ENCODE measurements at regions not wholly inside any gene's neighbourhood (a gene's known extent, or its start where the extent isn't known, plus 50 kb on each side); places are given as distances from the start of the nearest gene placed in this dataset.

- Histone ChIP-seq H3K4me2 (ENCODE audit: low read length) (no peak overlapping the region), H4K20me1 (ENCODE audit: insufficient read depth, low read length) (no peaks in the 10 kb centered on the region), H3K9me3 (ENCODE audit: insufficient read depth, low read length) (no peaks in the 10 kb centered on the region), H3K4me3 (ENCODE audit: low read length) (no peak overlapping the region), H3K9ac (ENCODE audit: low read length) (no peak overlapping the region), H3K36me3 (replicated peaks; ENCODE audit: low read depth, low read length) (no peaks in the 10 kb centered on the region), H3K4me1 (ENCODE audit: low read length) (peaks cover 9% of the 10 kb centered on the region), H3K79me2 (ENCODE audit: low read length) (no peaks in the 10 kb centered on the region), H2AFZ (ENCODE audit: low read depth, low read length) (no peak overlapping the region), H3K27me3 (ENCODE audit: low read depth, low read length) (peaks cover 4% of the 10 kb centered on the region; the same call in 1 of the 2 replicates), H3K27ac (ENCODE audit: low read length) (no peak overlapping the region)
- TF ChIP-seq EZH2phosphoT487 (IDR thresholded peaks at IDR 0.05; ENCODE audit: low read depth), result no peak
- TF ChIP-seq, protein P1, sequence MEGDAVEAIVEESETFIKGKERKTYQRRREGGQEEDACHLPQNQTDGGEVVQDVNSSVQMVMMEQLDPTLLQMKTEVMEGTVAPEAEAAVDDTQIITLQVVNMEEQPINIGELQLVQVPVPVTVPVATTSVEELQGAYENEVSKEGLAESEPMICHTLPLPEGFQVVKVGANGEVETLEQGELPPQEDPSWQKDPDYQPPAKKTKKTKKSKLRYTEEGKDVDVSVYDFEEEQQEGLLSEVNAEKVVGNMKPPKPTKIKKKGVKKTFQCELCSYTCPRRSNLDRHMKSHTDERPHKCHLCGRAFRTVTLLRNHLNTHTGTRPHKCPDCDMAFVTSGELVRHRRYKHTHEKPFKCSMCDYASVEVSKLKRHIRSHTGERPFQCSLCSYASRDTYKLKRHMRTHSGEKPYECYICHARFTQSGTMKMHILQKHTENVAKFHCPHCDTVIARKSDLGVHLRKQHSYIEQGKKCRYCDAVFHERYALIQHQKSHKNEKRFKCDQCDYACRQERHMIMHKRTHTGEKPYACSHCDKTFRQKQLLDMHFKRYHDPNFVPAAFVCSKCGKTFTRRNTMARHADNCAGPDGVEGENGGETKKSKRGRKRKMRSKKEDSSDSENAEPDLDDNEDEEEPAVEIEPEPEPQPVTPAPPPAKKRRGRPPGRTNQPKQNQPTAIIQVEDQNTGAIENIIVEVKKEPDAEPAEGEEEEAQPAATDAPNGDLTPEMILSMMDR (IDR thresholded peaks at IDR 0.05; ENCODE audit: low read depth, low read length), result no peak
Observed at GRCh38 chr2:63675026-63675425, 86.3 kb downstream of the MDH1 start.

GRCh38 chr2:63676135-63676534 lies 87.4 kb downstream of the MDH1 start:
- H3K27ac ChIP-seq (ENCODE audit: low read length), result no peak overlapping the region
- peak overlapping the region; percentile 58; the same call in 1 of the 2 replicates for H2AFZ ChIP-seq (ENCODE audit: low read depth, low read length)
- no peaks in the 10 kb centered on the region for H3K79me2 ChIP-seq (ENCODE audit: low read length)
- peaks cover 9% of the 10 kb centered on the region for H3K4me1 ChIP-seq (ENCODE audit: low read length)
- TF ChIP-seq, protein P1 (IDR thresholded peaks at IDR 0.05; ENCODE audit: low read depth, low read length), result no peak
- no peak for TF ChIP-seq EZH2phosphoT487 (IDR thresholded peaks at IDR 0.05; ENCODE audit: low read depth)
- H4K20me1 ChIP-seq (ENCODE audit: insufficient read depth, low read length), result no peaks in the 10 kb centered on the region
- no peaks in the 10 kb centered on the region for H3K36me3 ChIP-seq (replicated peaks; ENCODE audit: low read depth, low read length)
- H3K9ac ChIP-seq (ENCODE audit: low read length), result no peak overlapping the region
- no peak overlapping the region for H3K4me3 ChIP-seq (ENCODE audit: low read length)
- peak overlapping the region; percentile 49 for H3K4me2 ChIP-seq (ENCODE audit: low read length)
- H3K27me3 ChIP-seq (ENCODE audit: low read depth, low read length), result no peaks in the 10 kb centered on the region
- H3K9me3 ChIP-seq (ENCODE audit: insufficient read depth, low read length), result no peaks in the 10 kb centered on the region

GRCh38 chr2:63678085-63678484 lies 89.3 kb downstream of the MDH1 start:
- Histone ChIP-seq H3K79me2 (ENCODE audit: low read length) (no peaks in the 10 kb centered on the region), H3K9ac (ENCODE audit: low read length) (no peak overlapping the region), H3K27me3 (ENCODE audit: low read depth, low read length) (no peaks in the 10 kb centered on the region), H3K4me1 (ENCODE audit: low read length) (peaks cover 9% of the 10 kb centered on the region), H3K4me2 (ENCODE audit: low read length) (no peak overlapping the region), H3K4me3 (ENCODE audit: low read length) (no peak overlapping the region), H4K20me1 (ENCODE audit: insufficient read depth, low read length) (no peaks in the 10 kb centered on the region), H3K36me3 (replicated peaks; ENCODE audit: low read depth, low read length) (no peaks in the 10 kb centered on the region), H3K27ac (ENCODE audit: low read length) (no peak overlapping the region), H2AFZ (ENCODE audit: low read depth, low read length) (no peak overlapping the region), H3K9me3 (ENCODE audit: insufficient read depth, low read length) (no peaks in the 10 kb centered on the region)
- TF ChIP-seq, protein P1 (IDR thresholded peaks at IDR 0.05; ENCODE audit: low read depth, low read length), result no peak
- TF ChIP-seq EZH2phosphoT487 (IDR thresholded peaks at IDR 0.05; ENCODE audit: low read depth), result no peak

- Histone ChIP-seq H3K36me3 (replicated peaks; ENCODE audit: low read depth, low read length) (no peaks in the 10 kb centered on the region), H3K27me3 (ENCODE audit: low read depth, low read length) (no peaks in the 10 kb centered on the region), H4K20me1 (ENCODE audit: insufficient read depth, low read length) (no peaks in the 10 kb centered on the region), H3K9ac (ENCODE audit: low read length) (no peak overlapping the region), H2AFZ (ENCODE audit: low read depth, low read length) (no peak overlapping the region), H3K79me2 (ENCODE audit: low read length) (no peaks in the 10 kb centered on the region), H3K4me1 (ENCODE audit: low read length) (peaks cover 9% of the 10 kb centered on the region), H3K9me3 (ENCODE audit: insufficient read depth, low read length) (no peaks in the 10 kb centered on the region), H3K4me2 (ENCODE audit: low read length) (no peak overlapping the region), H3K27ac (ENCODE audit: low read length) (no peak overlapping the region), H3K4me3 (ENCODE audit: low read length) (no peak overlapping the region)
- no peak for TF ChIP-seq EZH2phosphoT487 (IDR thresholded peaks at IDR 0.05; ENCODE audit: low read depth)
Observed at GRCh38 chr2:63678551-63678950, 89.8 kb downstream of the MDH1 start.

All from OCI-LY3 (cell line).